Fibroblast of villous mesenchyme (primary cell): ENCODE measurements at regions not wholly inside any gene's neighbourhood (a gene's known extent, or its start where the extent isn't known, plus 50 kb on each side); places are given as distances from the start of the nearest gene placed in this dataset.

Experiments
- DNase-seq: peaks from one replicate; pipeline ENCODE4 v3.0.0-alpha.2; 2010; ENCODE audit warnings: low read depth
- H3K4me3 ChIP-seq: 2 replicates; pipeline ENCODE4 v1.5.1; 2011; ENCODE audit warnings: low read depth, mild to moderate bottlenecking, low read length
- CTCF ChIP-seq: IDR thresholded peaks from 2 replicates; pipeline ENCODE4 v1.5.1; 2012; ENCODE audit warnings: low read depth, mild to moderate bottlenecking, low read length; ENCODE audit not compliant: insufficient read depth

- no peak for TF ChIP-seq CTCF
- no peak overlapping the region for H3K4me3 ChIP-seq
- no peak for DNase-seq
These were observed 106.4 kb downstream of the MINAR1 start for GRCh38 chr15:79538527-79538926.

GRCh38 chr15:79539401-79539800 lies 107.3 kb downstream of the MINAR1 start:
- H3K4me3 ChIP-seq, result no peak overlapping the region
- no peak for TF ChIP-seq CTCF
- no peak for DNase-seq

DNA sequence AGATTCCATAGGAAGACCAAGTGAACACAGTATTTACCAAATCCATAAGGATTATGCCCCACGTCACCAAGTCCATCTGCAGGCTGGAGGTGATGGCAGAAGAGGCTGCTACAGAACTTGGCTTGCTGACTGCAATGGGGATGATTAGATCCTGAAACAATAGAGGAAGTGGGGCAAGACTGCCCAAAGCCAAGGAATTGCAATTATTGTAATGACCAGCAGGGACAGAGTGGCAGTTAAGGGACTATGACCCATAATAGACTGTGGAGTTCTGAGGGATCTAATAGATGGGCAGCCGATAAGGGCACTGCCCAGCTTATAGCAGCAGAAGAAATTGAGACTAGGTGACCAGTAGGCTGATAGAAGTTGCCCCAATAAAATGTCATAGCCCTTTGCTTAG lies 108.4 kb downstream of the MINAR1 start:
- DNase-seq, result no peak
- TF ChIP-seq CTCF, result no peak
- H3K4me3 ChIP-seq, result no peak overlapping the region

- no peak overlapping the region for H3K4me3 ChIP-seq
- no peak for TF ChIP-seq CTCF
- DNase-seq, result no peak
These were observed 109.1 kb downstream of the MINAR1 start for GRCh38 chr15:79541196-79541595.

GRCh38 chr15:79543097-79543496 lies 111.0 kb downstream of the MINAR1 start:
- no peak for DNase-seq
- TF ChIP-seq CTCF, result no peak
- H3K4me3 ChIP-seq, result no peak overlapping the region

GRCh38 chr15:79549196-79549595 lies 117.1 kb downstream of the MINAR1 start:
- no peak for DNase-seq
- no peak overlapping the region for H3K4me3 ChIP-seq
- TF ChIP-seq CTCF, result no peak

DNA sequence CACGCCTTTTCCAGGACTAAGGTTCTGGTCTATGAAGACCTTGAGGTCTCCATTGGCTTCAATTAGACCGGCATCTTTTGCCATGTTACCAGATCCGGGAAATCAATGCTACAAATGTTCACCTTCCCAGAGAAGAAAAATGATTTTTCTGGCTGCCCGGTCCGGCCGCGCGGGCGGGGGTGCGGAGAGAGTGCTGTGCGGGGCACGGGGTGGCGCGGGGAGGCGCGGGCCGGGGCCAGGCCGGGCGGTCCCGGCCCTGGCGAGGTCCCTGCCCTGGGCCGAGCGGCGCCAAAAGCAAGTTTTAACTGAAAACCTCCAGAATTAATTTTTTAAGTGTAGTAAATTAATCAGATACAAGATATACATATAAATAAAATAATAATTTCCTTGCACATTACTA lies 128.2 kb downstream of the MINAR1 start:
- H3K4me3 ChIP-seq, result no peak overlapping the region
- no peak for DNase-seq
- no peak for TF ChIP-seq CTCF
